ENCODE measurements at regions not wholly inside any gene's neighbourhood (a gene's known extent, or its start where the extent isn't known, plus 50 kb on each side); places are given as distances from the start of the nearest gene placed in this dataset.

DNA sequence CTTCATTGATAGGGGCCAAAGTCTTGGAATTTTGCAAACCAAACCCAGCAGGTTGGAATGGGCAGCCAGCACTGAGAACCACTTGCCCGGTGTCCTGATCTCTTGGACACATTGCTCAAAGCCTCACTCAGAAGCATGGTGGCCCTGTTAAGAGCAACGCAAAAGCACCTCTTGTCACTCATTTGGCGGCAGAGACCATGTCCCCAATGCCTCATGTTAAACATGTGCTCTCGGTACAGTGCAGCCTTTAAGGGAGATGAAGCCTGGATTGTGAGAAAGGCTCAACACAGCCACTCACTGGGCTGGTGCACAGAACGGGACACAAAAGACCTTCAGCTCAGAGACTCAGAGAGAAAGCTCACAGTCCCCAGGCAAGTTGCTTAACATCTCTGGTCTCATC, 298.4 kb upstream of the PRDM1 start:
- DNase-seq: no peak

DNA sequence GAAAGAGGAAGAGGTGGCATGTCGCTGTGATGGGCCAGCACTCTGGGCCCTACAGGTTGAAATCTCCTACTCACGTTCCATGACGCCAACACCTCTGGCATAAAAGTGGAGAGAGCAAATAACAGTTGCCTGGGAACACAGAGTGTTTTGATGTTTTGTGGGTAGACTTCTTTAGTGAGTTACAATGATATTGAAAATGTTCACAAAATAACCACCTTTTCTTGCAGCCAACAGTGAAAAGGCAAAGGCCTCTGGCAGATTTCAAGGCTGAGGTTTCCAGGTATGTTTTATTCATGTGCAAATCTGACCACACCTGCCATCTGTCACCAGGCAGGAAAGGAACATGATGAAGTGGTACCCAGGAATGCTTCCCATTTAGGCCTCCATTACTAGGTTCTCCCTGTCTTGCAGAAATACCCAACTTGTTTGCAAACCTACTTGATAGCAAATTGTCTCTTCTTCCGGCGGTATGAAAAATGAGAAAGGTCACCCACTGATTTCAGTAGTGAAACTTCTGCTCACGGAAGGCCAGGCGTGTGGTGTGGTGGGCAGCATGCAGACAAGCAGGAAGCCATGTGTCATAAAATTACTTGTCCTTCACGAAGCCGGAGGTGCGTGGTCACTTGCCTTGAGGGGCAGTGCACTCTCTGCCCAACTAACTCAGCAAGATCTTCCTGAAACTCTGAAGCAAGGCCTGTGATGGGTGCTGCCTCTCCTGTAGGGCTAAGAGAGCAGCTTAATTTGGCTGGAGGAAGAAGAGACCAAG, 299.1 kb upstream of the PRDM1 start:
- DNase-seq: no peak

DNA sequence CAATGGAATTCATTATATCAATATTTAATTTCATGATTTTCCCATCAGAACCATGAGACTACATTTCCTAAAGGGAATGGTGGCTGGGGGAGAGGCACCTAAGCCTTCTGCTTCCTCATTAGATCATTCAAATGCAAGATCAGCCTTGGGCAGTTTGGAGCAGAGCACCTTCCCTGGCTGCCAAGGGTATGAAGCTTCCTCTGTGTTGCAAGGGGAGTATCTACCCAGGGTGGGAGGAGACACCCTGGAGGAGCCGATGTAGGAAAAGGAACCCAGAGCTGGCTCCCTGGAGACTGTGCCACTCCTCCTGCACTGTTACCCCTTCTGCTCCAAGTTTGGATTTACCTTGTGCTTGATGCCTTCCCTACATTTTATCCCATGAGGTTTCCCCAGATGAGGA, 299.7 kb upstream of the PRDM1 start:
- no peak for DNase-seq

DNA sequence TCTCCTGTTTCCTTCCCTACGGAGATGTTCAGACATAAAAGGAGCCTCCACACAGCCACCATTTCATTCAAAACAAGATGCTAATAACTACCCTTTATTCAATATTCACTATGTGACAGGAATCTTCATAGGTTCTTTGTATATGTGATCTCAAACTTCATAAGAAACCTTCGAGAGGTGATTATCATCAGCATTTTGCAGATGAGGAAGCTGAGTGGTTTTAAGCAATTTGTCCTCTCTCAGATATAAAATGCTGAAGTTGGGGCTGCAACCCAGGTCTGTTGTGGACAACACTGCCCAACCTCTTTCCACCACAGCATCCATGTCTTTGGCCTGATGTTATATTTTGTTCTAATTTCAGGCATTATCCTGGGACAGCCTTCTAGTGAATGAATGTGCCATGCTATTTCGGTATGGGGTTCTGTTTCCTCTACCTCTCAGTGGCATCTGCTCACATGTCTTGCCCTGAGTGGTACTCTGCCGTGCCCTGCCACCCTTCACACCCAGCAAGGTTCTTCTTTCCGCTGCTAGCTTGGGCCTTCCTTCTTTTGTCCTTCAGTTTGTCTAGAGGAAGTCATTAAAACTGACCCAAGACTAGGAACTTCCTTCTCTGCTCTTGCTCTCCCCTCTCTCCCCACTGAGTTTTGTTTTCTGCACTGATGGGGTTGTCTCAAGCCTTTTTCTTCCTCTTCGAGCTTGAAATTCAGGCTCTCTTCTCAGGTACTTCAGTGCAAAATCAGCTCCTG, 300.9 kb upstream of the PRDM1 start:
- no peak for DNase-seq

DNA sequence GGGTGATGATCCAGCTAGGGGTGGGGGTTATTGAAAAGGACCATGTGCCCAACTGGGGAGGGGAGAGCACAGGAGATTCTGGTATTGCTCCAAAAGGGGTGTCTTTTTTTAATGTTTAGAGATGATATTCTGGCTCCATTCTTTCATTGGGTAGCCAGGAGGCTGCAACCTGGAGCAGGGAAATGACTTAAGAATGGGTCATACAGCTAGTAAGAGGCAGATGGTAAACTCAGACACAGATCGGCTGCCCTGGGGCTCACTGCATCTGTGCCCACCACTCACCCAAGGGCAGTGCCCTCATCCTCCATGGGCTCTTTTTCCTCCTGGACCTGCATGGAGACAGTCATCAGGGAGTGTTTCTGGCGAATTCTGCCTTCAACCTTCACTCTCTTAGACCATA, 302.0 kb upstream of the PRDM1 start:
- no peak for DNase-seq

DNA sequence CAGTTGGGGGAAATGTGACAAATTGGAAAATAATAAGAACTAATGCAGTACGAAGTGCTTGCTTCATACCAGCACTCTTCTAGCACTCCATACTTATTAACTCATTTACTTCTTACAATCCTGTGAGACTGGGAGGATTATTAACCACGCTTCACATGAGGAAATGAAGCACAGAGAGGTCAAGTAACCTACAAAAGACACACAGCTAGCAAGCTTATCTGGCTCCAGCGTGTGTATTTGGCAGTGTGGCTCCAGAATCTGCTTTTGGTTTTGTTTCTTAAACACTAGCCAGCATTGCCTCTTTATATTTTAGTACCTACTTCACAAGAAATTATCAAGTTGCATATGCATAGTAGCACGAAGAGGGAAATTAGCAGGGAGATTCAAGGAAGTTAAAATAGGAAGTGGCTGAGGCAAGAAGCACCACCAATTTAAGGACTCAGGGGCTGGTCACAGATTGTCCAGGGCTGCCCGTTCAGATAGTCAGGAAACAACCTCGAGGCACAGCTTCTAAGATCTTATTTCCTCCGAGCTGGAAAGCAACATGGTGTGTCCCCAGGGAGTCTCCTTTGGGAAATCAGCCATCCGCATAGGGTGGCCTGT, 302.7 kb upstream of the PRDM1 start:
- no peak for DNase-seq

DNA sequence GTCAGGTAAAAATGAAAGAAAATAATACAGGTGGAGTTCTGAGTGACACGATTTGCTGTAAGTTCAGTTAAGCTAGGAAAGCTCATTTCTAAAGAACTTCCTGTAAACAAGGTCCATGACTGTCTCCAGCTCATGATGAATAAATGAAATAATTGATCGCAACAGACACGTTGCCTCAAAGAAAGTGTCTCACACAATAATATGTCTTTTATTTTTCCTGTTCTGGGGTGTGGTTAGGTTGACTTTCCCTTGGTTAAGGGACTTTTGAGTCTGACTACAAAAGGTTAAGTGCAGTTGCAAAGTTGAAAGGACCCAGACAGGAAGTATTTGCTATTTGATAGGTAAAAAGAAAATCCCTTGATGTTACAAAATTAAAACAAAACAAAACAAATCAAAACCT, 304.2 kb upstream of the PRDM1 start:
- DNase-seq: peak in 3 of 6 experiments; percentile 65 to 69 (median 68)

DNA sequence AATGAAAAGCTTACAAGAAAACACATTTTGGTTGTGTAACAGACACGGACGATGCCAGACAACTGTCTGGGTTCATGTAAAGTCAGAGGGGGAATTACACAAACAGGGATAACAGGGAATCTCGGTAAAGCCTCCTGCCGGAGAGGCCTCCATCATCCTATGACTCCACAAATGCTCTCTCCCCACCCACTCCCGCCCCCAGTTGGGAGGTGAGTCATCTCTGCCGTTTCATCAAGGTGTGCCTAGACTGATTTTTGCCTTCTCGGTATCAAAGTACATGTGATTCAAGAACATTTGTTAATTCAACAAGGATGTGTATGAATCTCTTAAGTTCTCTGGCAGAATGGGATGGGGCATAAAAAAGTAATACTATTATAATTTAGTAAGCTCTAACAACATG, 304.9 kb upstream of the PRDM1 start:
- DNase-seq: no peak

DNA sequence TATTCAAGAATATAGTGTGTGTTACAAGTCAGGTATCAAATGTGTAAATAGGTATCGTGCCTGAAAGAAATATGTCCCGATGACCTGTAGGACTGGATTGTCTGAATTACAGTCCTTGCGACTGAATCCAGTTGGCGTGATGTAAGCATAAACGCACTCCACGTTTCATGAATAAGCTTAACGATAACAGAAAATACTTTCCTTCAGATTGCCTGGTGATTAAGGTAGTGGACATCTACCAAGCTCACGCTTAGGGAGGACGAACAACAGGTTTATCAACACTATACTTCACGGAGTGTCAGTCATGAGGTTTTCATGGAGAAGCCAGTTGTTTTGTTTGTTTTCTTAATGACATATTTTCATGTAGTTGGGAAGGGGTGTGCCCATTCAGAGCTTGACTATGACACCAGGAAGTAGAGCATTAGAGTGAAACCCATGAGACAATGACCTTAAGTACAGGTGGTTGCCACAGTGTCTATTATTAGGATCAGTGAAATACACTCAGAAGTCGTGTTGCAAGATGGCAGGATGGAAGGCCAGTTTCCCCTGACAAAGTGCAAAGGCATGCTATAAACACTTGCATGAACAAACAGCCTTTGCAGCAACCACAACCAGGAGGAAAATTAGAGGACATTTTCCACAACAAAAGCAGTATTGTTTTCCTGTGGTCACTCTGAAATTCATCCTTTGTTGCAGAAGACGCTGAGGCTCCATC, 305.8 kb upstream of the PRDM1 start:
- no peak for DNase-seq

DNA sequence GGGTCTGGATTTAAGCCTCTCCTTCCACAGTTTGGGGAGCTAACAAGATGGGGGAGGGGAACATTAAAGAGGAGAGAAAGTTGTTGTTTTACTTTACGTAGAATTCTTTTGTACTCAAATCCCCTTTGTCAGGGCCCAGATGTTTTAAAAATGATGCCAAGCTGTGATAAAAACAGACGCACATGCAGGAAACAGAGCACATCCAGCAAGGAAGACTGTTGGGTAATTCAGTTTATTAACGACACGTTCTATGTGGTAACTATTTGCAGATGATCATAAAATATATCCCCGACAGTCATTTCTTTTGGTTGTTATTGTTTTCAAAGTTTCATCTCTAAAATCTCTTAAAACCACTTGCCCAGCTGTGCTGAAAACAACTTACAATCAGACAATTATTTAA, 307.0 kb upstream of the PRDM1 start:
- no peak for DNase-seq

DNA sequence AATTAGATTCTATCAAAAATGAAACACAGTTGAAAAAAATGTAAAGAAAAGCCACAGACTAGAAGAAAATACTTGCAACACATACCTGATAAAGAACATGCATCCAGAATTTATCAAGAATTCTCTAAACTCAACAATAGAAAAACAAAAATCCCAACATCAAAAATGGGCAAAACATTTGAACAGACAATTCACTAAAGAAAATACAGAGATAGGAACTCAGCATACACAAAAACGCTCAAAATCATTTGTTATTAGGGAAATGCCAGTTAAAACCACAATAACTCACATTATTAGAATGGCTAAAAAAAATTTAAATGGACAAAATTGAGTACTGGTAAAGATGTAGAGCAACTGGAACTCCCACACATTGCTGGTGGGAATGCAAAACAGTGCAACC, 311.0 kb upstream of the PRDM1 start:
- DNase-seq: no peak

DNA sequence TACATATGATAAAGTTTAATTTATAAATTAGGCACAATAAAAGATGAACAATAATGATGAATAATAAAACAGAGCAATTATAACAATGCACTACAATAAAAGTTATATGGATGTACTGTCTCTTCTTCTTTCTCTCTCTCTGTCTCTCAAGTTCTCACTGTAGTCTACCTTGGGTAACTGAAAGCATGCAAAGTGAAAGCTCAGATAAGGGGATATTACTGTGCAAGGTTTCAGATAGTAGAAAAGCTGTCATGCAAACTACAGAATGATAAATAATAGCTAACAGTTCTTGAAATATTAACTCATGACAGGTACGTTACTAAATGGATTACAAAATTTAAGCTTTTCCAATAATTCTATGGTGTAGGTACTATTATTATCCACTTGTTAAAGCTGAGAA, 311.9 kb upstream of the PRDM1 start:
- no peak for DNase-seq

DNA sequence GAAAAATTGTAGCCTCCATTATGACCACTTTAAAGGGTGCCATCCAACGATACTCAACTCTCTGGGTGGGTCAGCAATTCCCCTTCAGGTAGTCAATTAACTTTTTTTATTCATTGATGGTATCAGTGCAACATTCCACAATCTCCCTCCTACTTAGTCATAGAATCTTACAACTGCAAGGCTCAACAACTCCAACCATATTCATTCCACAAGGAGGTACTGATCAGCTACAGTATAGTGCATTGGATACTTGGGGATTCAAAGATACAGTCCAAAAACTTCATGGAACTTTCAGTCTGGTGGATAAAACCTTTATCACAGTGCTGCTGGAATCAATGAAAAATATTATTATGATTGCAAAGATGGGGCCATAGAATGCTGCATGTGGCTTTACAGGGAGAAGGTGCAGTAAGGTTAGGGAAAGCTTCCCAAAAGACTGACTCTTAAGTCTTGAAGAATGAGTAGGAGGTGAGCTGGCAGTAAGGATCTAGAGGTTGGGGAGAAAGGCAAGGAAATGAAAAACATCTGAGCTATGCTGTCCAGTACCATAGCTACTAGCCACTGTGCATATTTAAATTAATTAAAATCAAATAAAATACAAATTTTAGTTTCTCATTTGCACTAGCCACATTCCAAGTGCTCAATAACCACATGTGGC, 314.7 kb upstream of the PRDM1 start:
- DNase-seq: no peak

DNA sequence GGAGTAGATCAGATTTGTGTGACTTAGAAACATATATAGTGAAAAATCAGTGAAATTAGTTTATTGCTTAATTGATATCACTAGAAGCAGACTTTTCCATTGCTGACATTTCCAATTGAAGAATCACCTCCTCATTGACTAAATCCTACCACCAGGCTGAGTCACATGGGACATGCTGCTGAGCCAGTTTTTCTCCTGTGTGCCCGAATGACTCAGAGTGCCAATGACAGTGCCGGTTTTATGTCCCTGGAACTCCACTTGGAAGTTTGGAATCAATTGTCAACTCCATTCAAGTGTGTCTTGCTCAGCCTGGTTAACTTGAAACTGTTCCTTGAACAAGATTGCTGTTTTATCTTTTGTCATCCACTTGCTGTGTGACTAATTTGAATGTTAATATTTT, 316.1 kb upstream of the PRDM1 start:
- no peak for DNase-seq

DNA sequence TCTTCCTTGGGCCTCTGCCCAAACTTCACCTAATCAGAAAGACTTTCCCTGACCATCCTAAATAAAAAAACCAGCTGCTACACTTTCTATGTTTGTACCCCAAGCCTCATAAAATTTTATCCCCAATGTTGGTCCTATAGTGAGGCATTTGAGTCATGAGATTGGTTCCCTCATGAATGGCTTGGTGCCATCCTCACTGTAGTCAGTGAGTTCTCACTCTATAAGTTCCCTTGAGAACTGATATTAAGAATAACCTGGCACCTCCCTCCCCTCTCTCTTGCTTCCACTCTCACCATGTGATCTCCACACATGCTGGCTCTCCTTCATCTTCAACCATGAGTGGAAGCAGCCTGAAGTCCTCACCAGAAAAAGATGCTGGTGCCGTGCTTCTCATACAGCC, 316.9 kb upstream of the PRDM1 start:
- DNase-seq: no peak

DNA sequence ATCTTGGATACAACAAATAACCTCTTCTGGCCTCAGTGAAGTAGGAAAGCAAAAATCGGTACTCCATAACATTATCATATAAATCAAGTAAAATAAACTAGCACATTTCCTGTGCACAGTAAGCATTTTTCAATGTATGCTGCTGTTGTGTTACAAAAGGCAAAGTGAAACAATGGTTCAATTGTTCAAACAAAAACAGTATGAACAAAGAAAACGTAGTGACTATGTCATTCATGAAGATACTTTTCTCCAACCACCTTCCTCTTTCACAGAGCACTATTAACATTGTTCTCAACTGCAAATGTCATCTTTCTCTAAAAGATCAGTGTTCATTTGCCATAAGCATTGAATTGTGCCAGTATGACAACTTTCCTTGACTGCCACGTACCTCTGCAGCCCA, 318.6 kb upstream of the PRDM1 start:
- no peak for DNase-seq

DNA sequence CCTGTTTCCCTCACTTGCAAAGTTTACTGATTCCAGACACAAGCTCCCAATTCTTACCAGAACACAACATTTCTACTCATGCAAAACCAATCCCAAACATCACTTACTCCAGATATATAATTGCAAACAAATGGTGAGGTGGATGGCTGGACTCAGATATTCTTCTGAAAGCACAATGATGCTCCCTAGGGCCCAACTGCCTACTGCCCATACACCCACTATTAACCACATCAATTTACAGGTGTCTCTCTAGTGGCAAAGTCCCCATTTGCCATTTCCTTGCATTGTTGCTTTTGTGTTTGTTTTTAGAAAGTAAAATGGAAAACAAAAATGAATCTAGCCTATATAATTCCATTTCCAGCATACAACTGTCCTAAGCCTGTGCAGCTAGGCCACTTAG, 320.9 kb upstream of the PRDM1 start:
- no peak for DNase-seq

DNA sequence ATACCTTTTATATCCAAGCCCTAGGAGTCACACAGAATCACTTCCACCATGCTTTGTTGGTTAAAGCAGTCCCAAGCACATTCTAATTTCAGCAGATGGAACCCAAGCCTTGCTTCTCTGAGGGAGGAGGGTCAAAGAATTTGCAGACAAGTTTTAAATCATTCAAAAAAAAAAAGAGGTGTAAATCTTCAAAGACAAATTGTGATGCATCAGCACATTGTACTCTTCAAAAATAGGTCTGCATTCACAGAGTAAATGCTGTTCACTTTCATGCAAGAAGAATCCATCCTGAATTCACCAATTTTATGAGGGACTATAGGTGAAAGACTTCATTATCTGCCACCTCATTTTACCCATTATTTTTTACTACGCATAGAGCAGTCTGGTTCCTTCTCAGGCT, 321.8 kb upstream of the PRDM1 start:
- DNase-seq: no peak

DNA sequence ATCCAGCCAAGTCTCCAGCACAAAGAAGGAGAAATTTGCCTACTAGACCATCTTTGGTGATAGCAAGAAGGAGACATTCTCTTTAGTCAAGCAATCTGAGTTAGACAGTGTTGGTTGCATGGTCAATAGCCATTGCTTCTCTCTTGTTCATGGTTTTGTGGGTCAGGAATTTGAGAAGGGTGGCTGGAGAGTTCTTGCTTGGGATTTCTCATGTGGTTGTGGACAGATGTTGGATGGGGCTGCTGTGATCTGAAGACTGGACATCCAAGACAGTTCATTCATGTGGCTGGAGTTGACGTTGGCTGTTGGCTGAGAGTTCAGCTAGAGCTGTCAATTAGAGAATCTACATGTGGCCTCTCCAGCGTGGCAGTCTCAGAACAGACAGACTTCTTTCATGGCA, 322.3 kb upstream of the PRDM1 start:
- no peak for DNase-seq

DNA sequence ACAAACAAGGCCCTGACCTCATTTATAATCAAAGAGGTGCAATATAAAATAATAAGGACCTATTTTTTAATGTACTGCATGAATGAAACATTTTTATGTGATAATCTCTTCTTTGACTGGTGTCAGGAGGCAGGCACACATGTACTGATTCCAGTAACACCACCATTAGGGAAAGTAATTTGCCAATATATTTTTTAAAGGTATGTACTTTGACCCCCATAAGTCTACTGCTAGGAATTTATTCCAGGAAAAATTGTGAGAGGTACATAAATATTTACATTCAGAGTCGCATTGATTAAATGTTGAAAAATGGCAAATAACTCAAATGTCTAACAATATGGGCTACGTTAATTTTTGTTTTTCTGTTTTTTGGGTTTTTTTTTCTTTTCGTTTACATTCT, 325.4 kb upstream of the PRDM1 start:
- DNase-seq: no peak

DNA sequence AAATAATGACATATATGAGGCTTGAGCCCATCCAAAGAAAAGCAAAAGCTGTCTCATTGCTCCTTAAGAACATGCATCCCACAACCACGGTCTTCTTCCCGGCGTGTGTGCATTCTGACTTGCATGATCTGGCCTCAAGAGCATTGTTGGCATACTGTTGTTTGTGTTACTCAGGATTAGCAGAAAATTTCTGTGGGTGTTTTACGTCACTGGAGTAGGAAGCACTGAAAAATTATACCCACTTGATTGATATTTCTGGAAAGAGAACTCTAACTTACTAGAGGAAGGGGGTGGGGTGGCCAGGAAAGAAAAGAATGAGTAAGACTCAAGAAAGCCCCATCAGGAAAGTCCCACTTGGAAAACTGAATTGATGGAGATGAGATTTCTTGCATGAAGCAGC, 326.2 kb upstream of the PRDM1 start:
- no peak for DNase-seq

DNA sequence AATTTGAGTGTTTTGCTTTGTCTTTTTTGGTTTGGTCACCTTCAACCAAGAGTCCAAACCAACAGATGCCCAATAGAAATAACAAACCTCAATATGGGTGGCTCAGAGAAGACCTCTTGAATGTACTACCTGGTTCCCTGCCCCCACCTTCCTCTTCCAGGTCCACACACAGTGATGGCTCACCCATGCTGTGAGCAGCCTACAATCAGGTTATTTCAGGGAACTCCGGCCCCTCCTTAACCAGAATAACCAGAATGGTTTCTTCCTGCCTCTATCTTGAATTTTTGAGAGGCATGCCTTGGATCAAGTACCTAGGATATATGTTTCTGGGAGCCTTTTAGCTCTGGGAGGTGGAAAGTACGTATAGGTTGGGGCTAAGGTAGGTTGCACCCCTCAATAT, 327.1 kb upstream of the PRDM1 start:
- DNase-seq: no peak

DNA sequence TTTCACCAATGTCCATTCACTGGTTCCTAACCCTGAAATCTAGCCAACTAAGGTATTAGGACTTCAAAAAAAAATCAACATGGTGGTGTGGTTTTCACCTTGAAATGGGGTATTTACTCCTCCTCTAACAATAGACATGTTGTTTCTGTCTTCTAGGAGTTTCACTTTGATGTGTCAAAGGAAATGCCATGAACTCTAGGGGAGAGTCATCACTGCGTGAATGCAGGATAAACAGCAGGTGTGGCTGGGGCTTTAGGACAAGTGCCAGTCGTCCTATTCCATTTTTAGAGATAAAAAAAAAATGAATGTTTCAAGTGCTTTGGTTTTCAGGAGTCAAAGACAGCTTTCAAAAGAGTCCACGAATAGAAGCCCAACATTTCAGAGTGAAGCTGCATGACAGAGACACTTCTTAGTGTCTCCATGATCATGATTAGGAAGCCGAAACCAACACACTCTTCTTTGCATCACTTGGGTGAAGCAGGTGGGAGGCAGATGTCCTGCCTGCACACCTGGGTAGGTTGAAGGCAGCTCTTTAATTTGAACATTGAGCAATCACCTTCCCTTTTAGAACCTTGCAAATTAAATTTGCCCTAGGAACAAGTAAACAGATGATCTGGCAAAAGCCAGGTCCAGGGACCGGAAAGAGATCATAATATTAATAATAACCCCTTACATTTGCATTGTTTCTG, 328.5 kb upstream of the PRDM1 start:
- no peak for DNase-seq

All from stimulated activated naive CD4-positive, alpha-beta T cell (primary cell).